Stimulated activated CD8-positive, alpha-beta memory T cell treated with anti-CD3 and anti-CD28 coated beads, Interleukin-15, amount 100 ng/mL, for 48 hours (primary cell): ENCODE measurements at regions not wholly inside any gene's neighbourhood (a gene's known extent, or its start where the extent isn't known, plus 50 kb on each side); places are given as distances from the start of the nearest gene placed in this dataset.
"Not testable (repeated sequence)": the region's sequence is repeated elsewhere in the genome, so short reads cannot be mapped to it uniquely, and the experiment has no call there.

ENCODE experiments used
- DNase-seq, 2 donors: peaks; one replicate each; pipeline ENCODE4 v3.0.0-alpha.2; 2020; ENCODE audit warnings: low read depth in 2 of 2

- DNase-seq = no peak
Observed at GRCh38 chr1:82371844-82372498, 571.2 kb downstream of the ADGRL2 start.

GRCh38 chr1:82367456-82367855 lies 566.7 kb downstream of the ADGRL2 start:
- DNase-seq = no peak

GRCh38 chr1:82366689-82367088 lies 566.0 kb downstream of the ADGRL2 start:
- no peak for DNase-seq

GRCh38 chr1:82359541-82359940 lies 558.8 kb downstream of the ADGRL2 start:
- not testable (repeated sequence) for DNase-seq

- not testable (repeated sequence) for DNase-seq
Observed at GRCh38 chr1:82358706-82359105, 558.0 kb downstream of the ADGRL2 start.

- DNase-seq = not testable (repeated sequence)
Observed at GRCh38 chr1:82354546-82354945, 553.8 kb downstream of the ADGRL2 start.

GRCh38 chr1:82348487-82348886 lies 547.8 kb downstream of the ADGRL2 start:
- DNase-seq = no peak

- DNase-seq = no peak
Observed at GRCh38 chr1:82346141-82346540, 545.4 kb downstream of the ADGRL2 start.

GRCh38 chr1:82343381-82343780 lies 542.6 kb downstream of the ADGRL2 start:
- no peak for DNase-seq

GRCh38 chr1:82337635-82338034 lies 536.9 kb downstream of the ADGRL2 start:
- no peak for DNase-seq

GRCh38 chr1:82330330-82330729 lies 529.6 kb downstream of the ADGRL2 start:
- DNase-seq = no peak

- no peak for DNase-seq
Observed at GRCh38 chr1:82329226-82329625, 528.5 kb downstream of the ADGRL2 start.

- no peak for DNase-seq
Observed at GRCh38 chr1:82323144-82323841, 522.6 kb downstream of the ADGRL2 start.

GRCh38 chr1:82321794-82322193 lies 521.1 kb downstream of the ADGRL2 start:
- no peak for DNase-seq

GRCh38 chr1:82319546-82319945 lies 518.8 kb downstream of the ADGRL2 start:
- no peak for DNase-seq

GRCh38 chr1:82318921-82319320 lies 518.2 kb downstream of the ADGRL2 start:
- no peak for DNase-seq

- no peak for DNase-seq
Observed at GRCh38 chr1:82318265-82318664, 517.5 kb downstream of the ADGRL2 start.

GRCh38 chr1:82317671-82318070 lies 516.9 kb downstream of the ADGRL2 start:
- no peak for DNase-seq

- DNase-seq = no peak
Observed at GRCh38 chr1:82299656-82300055, 498.9 kb downstream of the ADGRL2 start.

GRCh38 chr1:82299056-82299455 lies 498.3 kb downstream of the ADGRL2 start:
- DNase-seq = no peak

- no peak for DNase-seq
Observed at GRCh38 chr1:82297139-82297896, 496.6 kb downstream of the ADGRL2 start.

GRCh38 chr1:82287556-82287955 lies 486.8 kb downstream of the ADGRL2 start:
- no peak for DNase-seq

- no peak for DNase-seq
Observed at GRCh38 chr1:82284213-82284612, 483.5 kb downstream of the ADGRL2 start.
